ENCODE measurements at regions not wholly inside any gene's neighbourhood (a gene's known extent, or its start where the extent isn't known, plus 50 kb on each side); places are given as distances from the start of the nearest gene placed in this dataset.

- WGBS, 2 donors, result 65% methylated on average over 2 of the region's 2 CpGs
- Histone ChIP-seq H3K27ac (peak overlapping the region in 2 of 4 donors; percentile 69 to 78), H3K4me1 (peaks cover 0 to 7% (median 0%) of the 10 kb centered on the region in 4 donors), H3K27me3 (no peaks in the 10 kb centered on the region), H3K4me3 (no peak overlapping the region), H3K9me3 (no peaks in the 10 kb centered on the region), H3K36me3 (no peaks in the 10 kb centered on the region)
- no peak for DNase-seq (ENCODE audit: low spot score in 2 of 2)
- TF ChIP-seq POLR2A (IDR thresholded peaks at IDR 0.05) (no peak), EP300 (IDR thresholded peaks at IDR 0.05) (no peak)
- TF ChIP-seq, protein P1, sequence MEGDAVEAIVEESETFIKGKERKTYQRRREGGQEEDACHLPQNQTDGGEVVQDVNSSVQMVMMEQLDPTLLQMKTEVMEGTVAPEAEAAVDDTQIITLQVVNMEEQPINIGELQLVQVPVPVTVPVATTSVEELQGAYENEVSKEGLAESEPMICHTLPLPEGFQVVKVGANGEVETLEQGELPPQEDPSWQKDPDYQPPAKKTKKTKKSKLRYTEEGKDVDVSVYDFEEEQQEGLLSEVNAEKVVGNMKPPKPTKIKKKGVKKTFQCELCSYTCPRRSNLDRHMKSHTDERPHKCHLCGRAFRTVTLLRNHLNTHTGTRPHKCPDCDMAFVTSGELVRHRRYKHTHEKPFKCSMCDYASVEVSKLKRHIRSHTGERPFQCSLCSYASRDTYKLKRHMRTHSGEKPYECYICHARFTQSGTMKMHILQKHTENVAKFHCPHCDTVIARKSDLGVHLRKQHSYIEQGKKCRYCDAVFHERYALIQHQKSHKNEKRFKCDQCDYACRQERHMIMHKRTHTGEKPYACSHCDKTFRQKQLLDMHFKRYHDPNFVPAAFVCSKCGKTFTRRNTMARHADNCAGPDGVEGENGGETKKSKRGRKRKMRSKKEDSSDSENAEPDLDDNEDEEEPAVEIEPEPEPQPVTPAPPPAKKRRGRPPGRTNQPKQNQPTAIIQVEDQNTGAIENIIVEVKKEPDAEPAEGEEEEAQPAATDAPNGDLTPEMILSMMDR (IDR thresholded peaks at IDR 0.05), result no peak
These were observed 95.3 kb upstream of the SOX2 start for GRCh38 chr3:181616088-181617070.

GRCh38 chr3:181615666-181616065 is 96.1 kb upstream of the SOX2 start:
- peaks cover 0 to 7% (median 0%) of the 10 kb centered on the region in 4 donors for H3K4me1 ChIP-seq
- no peak overlapping the region for H3K4me3 ChIP-seq
- DNase-seq (ENCODE audit: low spot score in 2 of 2), result no peak
- H3K36me3 ChIP-seq, result no peaks in the 10 kb centered on the region
- no peak for TF ChIP-seq EP300 (IDR thresholded peaks at IDR 0.05)
- no peak for TF ChIP-seq POLR2A (IDR thresholded peaks at IDR 0.05)
- TF ChIP-seq, protein P1 (IDR thresholded peaks at IDR 0.05), result no peak
- no peaks in the 10 kb centered on the region for H3K27me3 ChIP-seq
- peak overlapping the region in 2 of 4 donors; percentile 69 to 78 for H3K27ac ChIP-seq
- H3K9me3 ChIP-seq, result no peaks in the 10 kb centered on the region

GRCh38 chr3:181614878-181615277 is 96.8 kb upstream of the SOX2 start:
- H3K4me3 ChIP-seq, result no peak overlapping the region
- no peaks in the 10 kb centered on the region for H3K36me3 ChIP-seq
- DNase-seq (ENCODE audit: low spot score in 2 of 2), result no peak
- no peaks in the 10 kb centered on the region for H3K9me3 ChIP-seq
- peaks cover 0 to 7% (median 1%) of the 10 kb centered on the region in 4 donors for H3K4me1 ChIP-seq
- no peak for TF ChIP-seq POLR2A (IDR thresholded peaks at IDR 0.05)
- no peak for TF ChIP-seq EP300 (IDR thresholded peaks at IDR 0.05)
- TF ChIP-seq, protein P1 (IDR thresholded peaks at IDR 0.05), result no peak
- peak overlapping the region in 2 of 4 donors; percentile 69 to 78 for H3K27ac ChIP-seq
- H3K27me3 ChIP-seq, result no peaks in the 10 kb centered on the region

DNA sequence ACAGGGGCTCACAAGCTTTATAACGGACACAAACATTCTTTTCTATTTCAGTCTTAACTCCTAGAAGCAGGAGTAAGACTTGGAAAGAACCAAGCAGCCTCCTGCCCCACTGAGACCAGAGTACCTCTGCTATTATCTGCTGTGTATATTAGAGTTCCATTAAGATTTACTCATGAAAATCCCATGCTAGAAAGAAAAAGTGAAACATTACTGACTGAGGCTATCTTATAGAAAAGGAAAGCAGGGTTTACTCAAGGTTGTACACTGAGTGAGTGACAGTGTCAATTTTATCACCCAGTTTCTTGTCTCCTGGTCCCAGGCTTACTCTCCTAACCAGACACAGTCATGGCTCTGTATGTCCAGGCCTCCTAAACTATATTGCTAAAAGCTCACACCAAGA is 97.9 kb upstream of the SOX2 start:
- H3K9me3 ChIP-seq, result no peaks in the 10 kb centered on the region
- H3K4me1 ChIP-seq, result peaks cover 0 to 13% (median 6%) of the 10 kb centered on the region in 4 donors
- H3K27ac ChIP-seq, result peak overlapping the region in 3 of 4 donors; percentile 25 to 78 (median 69)
- no peaks in the 10 kb centered on the region for H3K36me3 ChIP-seq
- DNase-seq (ENCODE audit: low spot score in 2 of 2), result no peak
- no peaks in the 10 kb centered on the region for H3K27me3 ChIP-seq
- WGBS, 2 donors, result 42 to 54% methylated on average over 1 of the region's 1 CpG
- TF ChIP-seq, protein P1 (IDR thresholded peaks at IDR 0.05), result no peak
- TF ChIP-seq EP300 (IDR thresholded peaks at IDR 0.05) (no peak), POLR2A (IDR thresholded peaks at IDR 0.05) (no peak)
- H3K4me3 ChIP-seq, result no peak overlapping the region

DNA sequence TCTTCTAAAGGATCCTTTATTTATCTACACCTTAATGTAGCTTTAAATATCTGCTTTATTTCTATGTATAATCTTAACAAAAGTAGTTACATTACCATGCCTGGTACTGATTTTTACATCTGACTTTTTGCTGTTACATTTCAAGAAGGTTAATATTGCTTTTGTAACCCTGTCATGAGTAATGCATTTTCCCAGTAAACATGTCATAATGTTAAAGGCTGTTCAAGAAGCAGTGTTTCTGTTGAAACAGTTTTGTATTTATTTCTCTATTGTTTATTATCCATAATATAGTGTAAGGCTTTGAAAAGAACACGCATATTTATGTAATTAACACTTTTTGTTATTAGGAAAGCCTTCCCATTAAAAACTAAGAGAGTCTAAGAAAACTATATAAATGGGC is 98.5 kb upstream of the SOX2 start:
- no peaks in the 10 kb centered on the region for H3K27me3 ChIP-seq
- peaks cover 0 to 13% (median 6%) of the 10 kb centered on the region in 4 donors for H3K4me1 ChIP-seq

More for the DNA sequence above, 98.5 kb upstream of the SOX2 start:
- WGBS, 2 donors, result 43 to 56% methylated on average over 1 of the region's 1 CpG
- H3K4me3 ChIP-seq, result no peak overlapping the region
- no peaks in the 10 kb centered on the region for H3K9me3 ChIP-seq
- DNase-seq (ENCODE audit: low spot score in 2 of 2), result no peak
- no peaks in the 10 kb centered on the region for H3K36me3 ChIP-seq
- TF ChIP-seq, protein P1 (IDR thresholded peaks at IDR 0.05), result no peak
- TF ChIP-seq EP300 (IDR thresholded peaks at IDR 0.05), result no peak
- H3K27ac ChIP-seq, result peak overlapping the region in 3 of 4 donors; percentile 20 to 78 (median 69)

All from tibial nerve (tissue), 4 donors.